Ishikawa (cell line): ENCODE measurements at regions not wholly inside any gene's neighbourhood (a gene's known extent, or its start where the extent isn't known, plus 50 kb on each side); places are given as distances from the start of the nearest gene placed in this dataset.

Experiments
- CEBPB ChIP-seq: IDR thresholded peaks from 2 replicates; pipeline ENCODE4 v1.6.1; 2012
- CREB1 ChIP-seq: IDR thresholded peaks from 2 replicates; pipeline ENCODE4 v1.6.1; 2012; ENCODE audit warnings: low read depth
- EP300 ChIP-seq: IDR thresholded peaks from 2 replicates; pipeline ENCODE4 v1.6.1; 2012; ENCODE audit warnings: borderline replicate concordance
- FOXM1 ChIP-seq: IDR thresholded peaks from 2 replicates; pipeline ENCODE4 v1.6.1; 2012; ENCODE audit warnings: low read depth, borderline replicate concordance
- RAD21 ChIP-seq: IDR thresholded peaks from 2 replicates; pipeline ENCODE4 v1.6.1; 2012; ENCODE audit warnings: low read depth
- REST ChIP-seq: IDR thresholded peaks from 2 replicates; pipeline ENCODE4 v1.6.1; 2012; ENCODE audit warnings: low read depth, mild to moderate bottlenecking
- TAF1 ChIP-seq: IDR thresholded peaks from 2 replicates; pipeline ENCODE4 v1.6.1; 2012; ENCODE audit warnings: low read depth, mild to moderate bottlenecking
- TCF12 ChIP-seq: IDR thresholded peaks from 2 replicates; pipeline ENCODE4 v1.6.1; 2012; ENCODE audit warnings: low read depth
- YY1 ChIP-seq: IDR thresholded peaks from 2 replicates; pipeline ENCODE4 v1.6.1; 2012; ENCODE audit warnings: low read depth
- TF ChIP-seq, protein P1 (sequence below): IDR thresholded peaks from 2 replicates; pipeline ENCODE4 v1.6.1; 2012

DNA sequence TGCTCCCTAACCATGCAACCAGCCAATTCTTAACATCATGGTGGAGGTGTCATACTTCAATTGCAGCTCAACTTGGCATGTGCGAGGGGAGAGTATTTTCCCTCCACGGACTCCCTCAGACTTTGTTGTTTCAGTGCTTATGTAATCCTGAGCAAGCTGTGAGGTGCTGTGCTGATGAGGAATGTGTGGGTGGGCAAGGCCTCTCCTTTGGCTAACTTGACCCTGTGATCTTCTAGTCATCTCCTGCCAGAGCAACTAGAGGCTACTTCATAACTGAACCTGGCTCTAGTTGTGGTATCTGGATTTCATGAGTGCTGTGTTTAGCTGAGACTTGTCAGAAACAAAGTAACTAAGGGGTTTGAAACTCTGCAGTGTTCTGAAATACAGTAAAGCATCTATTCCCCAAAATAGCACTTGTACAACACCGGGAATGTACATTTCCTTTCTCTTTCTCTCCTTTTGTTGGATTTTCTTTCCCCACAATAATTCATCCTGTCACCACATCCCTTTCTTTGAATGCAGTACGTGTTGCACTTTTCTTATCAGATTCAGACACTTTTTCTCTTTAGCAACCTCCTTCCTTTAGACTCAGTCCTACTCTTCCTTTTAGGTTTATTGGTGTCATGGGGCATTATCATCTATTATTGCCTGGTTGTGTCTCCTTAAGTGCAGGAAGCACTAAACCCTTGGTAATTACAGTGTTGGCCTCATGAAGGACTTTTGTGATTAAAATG is 415.2 kb upstream of the NR3C2 start:
- no peak for TF ChIP-seq YY1
- TF ChIP-seq EP300 = no peak
- TF ChIP-seq CEBPB = no peak
- no peak for TF ChIP-seq TAF1
- no peak for TF ChIP-seq CREB1
- TF ChIP-seq, protein P1, sequence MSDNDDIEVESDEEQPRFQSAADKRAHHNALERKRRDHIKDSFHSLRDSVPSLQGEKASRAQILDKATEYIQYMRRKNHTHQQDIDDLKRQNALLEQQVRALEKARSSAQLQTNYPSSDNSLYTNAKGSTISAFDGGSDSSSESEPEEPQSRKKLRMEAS = no peak
- no peak for TF ChIP-seq FOXM1
- no peak for TF ChIP-seq RAD21
- TF ChIP-seq REST = no peak
- no peak for TF ChIP-seq TCF12
